Natural killer cell (primary cell): ENCODE measurements at regions not wholly inside any gene's neighbourhood (a gene's known extent, or its start where the extent isn't known, plus 50 kb on each side); places are given as distances from the start of the nearest gene placed in this dataset.

ENCODE experiments used
- ATAC-seq, 3 donors: fragments of 150-1000 bp in 2 of 3; fragments of 200-7000 bp in 1 of 3; cut with Tn5 transposase; 1 replicate in 1 of 3; 2 replicates in 2 of 3; pipeline ENCODE4 v1.10.0; 2021; ENCODE audit warnings: mild to moderate bottlenecking in 2 of 3, moderate library complexity in 2 of 3
- DNase-seq, 2 donors: peaks; one replicate each; pipeline versions ENCODE4 v3.0.0 to v3.0.0-alpha.2; 2013 to 2021; ENCODE audit warnings: mixed read lengths in 1 of 2
- H3K27ac ChIP-seq: one replicate; pipeline ENCODE4 v1.5.1; 2013; ENCODE audit warnings: mild to moderate bottlenecking, low read length
- H3K27me3 ChIP-seq: one replicate; pipeline ENCODE4 v1.6.1; 2013; ENCODE audit warnings: low read length; ENCODE audit not compliant: control insufficient read depth, insufficient read depth
- H3K36me3 ChIP-seq: one replicate; pipeline ENCODE4 v1.6.1; 2013; ENCODE audit warnings: low read length; ENCODE audit not compliant: control insufficient read depth, insufficient read depth
- H3K4me1 ChIP-seq: one replicate; pipeline ENCODE4 v1.6.1; 2013; ENCODE audit warnings: low read length; ENCODE audit not compliant: control insufficient read depth, insufficient read depth
- H3K4me3 ChIP-seq: one replicate; pipeline ENCODE4 v1.5.1; 2013; ENCODE audit warnings: low read length
- H3K9me3 ChIP-seq: one replicate; pipeline ENCODE4 v1.6.1; 2013; ENCODE audit warnings: low read length; ENCODE audit not compliant: control insufficient read depth, insufficient read depth
- H3K27ac Mint-ChIP-seq, 2 donors: one replicate each; pipeline ENCODE4 v1.8.0; 2022; ENCODE audit warnings: mild to moderate bottlenecking in 2 of 2, mixed read lengths in 2 of 2, moderate library complexity in 1 of 2
- H3K27me3 Mint-ChIP-seq, 2 donors: one replicate each; pipeline ENCODE4 v1.8.0; 2022; ENCODE audit warnings: low read depth in 2 of 2, mixed read lengths in 2 of 2
- H3K36me3 Mint-ChIP-seq: one replicate; pipeline ENCODE4 v1.8.0; 2022; ENCODE audit warnings: mixed read lengths
- H3K4me1 Mint-ChIP-seq, 2 donors: one replicate each; pipeline ENCODE4 v1.8.0; 2022; ENCODE audit warnings: mixed read lengths in 2 of 2
- H3K4me3 Mint-ChIP-seq: one replicate; pipeline ENCODE4 v1.8.0; 2022; ENCODE audit warnings: mild to moderate bottlenecking, moderate library complexity, mixed read lengths
- H3K9me3 Mint-ChIP-seq, 2 donors: one replicate each; pipeline ENCODE4 v1.8.0; 2022; ENCODE audit warnings: mixed read lengths in 2 of 2
- CTCF ChIP-seq: fragments of 200-600 bp; IDR thresholded peaks from one replicate; pipeline ENCODE4 v1.8.0; 2022; ENCODE audit warnings: antibody characterized with exemption
- WGBS: methylation state at CpG from one replicate; pipeline ENCODE4 v1.1.7; 2013; ENCODE audit warnings: missing lambda C conversion rate; ENCODE audit not compliant: insufficient coverage; 5-methylcytosine and 5-hydroxymethylcytosine counted together
- intact Hi-C: fragments of 100-400 bp; cut with micrococcal nuclease; formaldehyde crosslinking; loops from one replicate; pipeline ENCODE4 v1.14.2; 2022

- no peak overlapping the region for H3K27ac Mint-ChIP-seq
- ATAC-seq (no peak), DNase-seq (no peak)
- H3K27me3 ChIP-seq, result no peaks in the 10 kb centered on the region
- intact Hi-C loops, result no loop called here
- no peaks in the 10 kb centered on the region for H3K4me1 Mint-ChIP-seq
- H3K9me3 ChIP-seq, result no peaks in the 10 kb centered on the region
- H3K4me1 ChIP-seq, result no peaks in the 10 kb centered on the region
- H3K9me3 Mint-ChIP-seq, result peaks cover 7 to 11% of the 10 kb centered on the region in 2 donors
- no peak for TF ChIP-seq CTCF
- no peaks in the 10 kb centered on the region for H3K36me3 Mint-ChIP-seq
- no peak overlapping the region for H3K4me3 Mint-ChIP-seq
- no peak overlapping the region for H3K4me3 ChIP-seq
- no peaks in the 10 kb centered on the region for H3K36me3 ChIP-seq
- no peak overlapping the region for H3K27ac ChIP-seq
- no peaks in the 10 kb centered on the region for H3K27me3 Mint-ChIP-seq
- 75% methylated on average over 1 of the region's 2 CpGs for WGBS
Observed at GRCh38 chr1:82947278-82947677, 1051.7 kb downstream of the TTLL7 start.

- Histone ChIP-seq H3K4me1 (no peaks in the 10 kb centered on the region), H3K27me3 (no peaks in the 10 kb centered on the region), H3K27ac (no peak overlapping the region), H3K9me3 (no peaks in the 10 kb centered on the region), H3K36me3 (no peaks in the 10 kb centered on the region), H3K4me3 (no peak overlapping the region)
- ATAC-seq, result no peak
- H3K27me3 Mint-ChIP-seq, result no peaks in the 10 kb centered on the region
- no peak for DNase-seq
- TF ChIP-seq CTCF, result no peak
- no peak overlapping the region for H3K4me3 Mint-ChIP-seq
- H3K27ac Mint-ChIP-seq, result no peak overlapping the region
- 97% methylated on average over 2 of the region's 3 CpGs for WGBS
- intact Hi-C loops, result no loop called here
- H3K36me3 Mint-ChIP-seq, result no peaks in the 10 kb centered on the region
- H3K9me3 Mint-ChIP-seq, result peaks cover 6 to 11% of the 10 kb centered on the region in 2 donors
- H3K4me1 Mint-ChIP-seq, result no peaks in the 10 kb centered on the region
Observed at GRCh38 chr1:82946096-82946605, 1052.8 kb downstream of the TTLL7 start.

- no peak overlapping the region for H3K4me3 Mint-ChIP-seq
- TF ChIP-seq CTCF, result no peak
- no peak overlapping the region for H3K27ac ChIP-seq
- H3K4me3 ChIP-seq, result no peak overlapping the region
- intact Hi-C loops, result no loop called here
- DNase-seq (no peak), ATAC-seq (no peak)
- no peaks in the 10 kb centered on the region for H3K9me3 ChIP-seq
- H3K27me3 ChIP-seq, result no peaks in the 10 kb centered on the region
- no peaks in the 10 kb centered on the region for H3K27me3 Mint-ChIP-seq
- H3K36me3 ChIP-seq, result no peaks in the 10 kb centered on the region
- peaks cover 6 to 12% of the 10 kb centered on the region in 2 donors for H3K9me3 Mint-ChIP-seq
- H3K4me1 ChIP-seq, result no peaks in the 10 kb centered on the region
- H3K4me1 Mint-ChIP-seq, result no peaks in the 10 kb centered on the region
- H3K36me3 Mint-ChIP-seq, result no peaks in the 10 kb centered on the region
- 75% methylated on average over 1 of the region's 1 CpG for WGBS
- H3K27ac Mint-ChIP-seq, result no peak overlapping the region
Observed at GRCh38 chr1:82944822-82945221, 1054.1 kb downstream of the TTLL7 start.

- no peaks in the 10 kb centered on the region for H3K4me1 ChIP-seq
- no peak overlapping the region for H3K27ac ChIP-seq
- Mint-ChIP-seq H3K36me3 (no peaks in the 10 kb centered on the region), H3K27me3 (no peaks in the 10 kb centered on the region), H3K27ac (no peak overlapping the region), H3K4me3 (no peak overlapping the region), H3K9me3 (peaks cover 11 to 31% of the 10 kb centered on the region in 2 donors), H3K4me1 (peaks cover 4% of the 10 kb centered on the region in 2 donors)
- ATAC-seq, result no peak
- no peaks in the 10 kb centered on the region for H3K36me3 ChIP-seq
- H3K4me3 ChIP-seq, result no peak overlapping the region
- WGBS, result 87% methylated on average over 2 of the region's 2 CpGs
- no peak for TF ChIP-seq CTCF
- no peak for DNase-seq
- intact Hi-C loops, result no loop called here
- no peaks in the 10 kb centered on the region for H3K9me3 ChIP-seq
- H3K27me3 ChIP-seq, result no peaks in the 10 kb centered on the region
Observed at GRCh38 chr1:82934074-82934473, 1064.9 kb downstream of the TTLL7 start.
